HCT116 (cell line): ENCODE measurements at regions not wholly inside any gene's neighbourhood (a gene's known extent, or its start where the extent isn't known, plus 50 kb on each side); places are given as distances from the start of the nearest gene placed in this dataset.

Experiments used
- ATAC-seq: fragments of 200-7000 bp; cut with Tn5 transposase; 2 replicates; pipeline ENCODE4 v1.9.1; 2020; ENCODE audit warnings: mild to moderate bottlenecking, moderate library complexity
- BruUV-seq: library from RNA; stranded (reverse); fragments of 400-500 nt; replicated peaks from 2 replicates; lab custom pipeline; 2021; lab: Mats Ljungman, UMichigan
- CTCF ChIA-PET: fragments of 300-600 bp; sonication (Branson Sonifier 250); formaldehyde crosslinking; loops from one replicate; lab custom pipeline; 2021; ENCODE audit warnings: antibody characterized with exemption; lab: Charles Lee
- POLR2A ChIA-PET: fragments of 300-600, 350-600 bp; sonication (Branson Sonifier 250); formaldehyde crosslinking; loops from one replicate; lab custom pipeline; 2021; ENCODE audit warnings: antibody characterized with exemption; lab: Charles Lee
- RAD21 ChIA-PET, 2 experiments: fragments of 300-600 bp; sonication (Branson Sonifier 250); formaldehyde crosslinking; loops; one replicate each; lab custom pipeline; 2023; ENCODE audit warnings: low total read pairs in 2 of 2; ENCODE audit not compliant: uncharacterized antibody in 2 of 2, unreplicated experiment in 2 of 2, low non-redundant PET in 1 of 2; lab: Charles Lee
- DNase-seq: peaks from one replicate; pipeline ENCODE4 v3.0.0-alpha.2; 2010; ENCODE audit warnings: low read depth, low spot score
- H2AFZ ChIP-seq: fragments of 200-600 bp; shearing (Covaris generic), sonication (generic); 2 replicates; pipeline ENCODE4 v1.6.1; 2017; ENCODE audit warnings: low read depth, mixed run types, mixed read lengths, antibody characterized with exemption, low read length; ENCODE audit not compliant: poor library complexity, severe bottlenecking
- H3K27ac ChIP-seq: 2 replicates; pipeline ENCODE4 v1.5.1; 2012; ENCODE audit warnings: low read depth, low read length
- H3K27me3 ChIP-seq: fragments of 200-600 bp; sonication (generic); 2 replicates; pipeline ENCODE4 v1.6.1; 2016; ENCODE audit warnings: mixed run types, low read length, mixed read lengths; ENCODE audit not compliant: insufficient read depth
- H3K36me3 ChIP-seq, 2 experiments: fragments of 200-500 bp in 1 of 2; fragments of 200-600 bp in 1 of 2; sonication (Bioruptor generic) in 1 of 2; sonication (generic) in 1 of 2; 2 replicates each; pipeline versions ENCODE4 v1.5.1 to v1.6.1; 2014 to 2016; ENCODE audit warnings: low read length in 2 of 2, inconsistent platforms in 1 of 2, mixed read lengths in 1 of 2, mixed run types in 1 of 2; ENCODE audit not compliant: insufficient read depth in 2 of 2, control insufficient read depth in 1 of 2
- H3K4me1 ChIP-seq, 2 experiments: fragments of 200-600 bp in 1 of 2; sonication (generic) in 1 of 2; 2 replicates each; pipeline versions ENCODE4 v1.5.1 to v1.6.1; 2012 to 2017; ENCODE audit warnings: low read length in 2 of 2, inconsistent platforms in 1 of 2, mild to moderate bottlenecking in 1 of 2, mixed read lengths in 1 of 2, mixed run types in 1 of 2, moderate library complexity in 1 of 2; ENCODE audit not compliant: insufficient read depth in 2 of 2, control insufficient read depth in 1 of 2
- H3K4me2 ChIP-seq: fragments of 200-600 bp; sonication (generic); 2 replicates; pipeline ENCODE4 v1.6.1; 2017; ENCODE audit warnings: mixed run types, low read length, mixed read lengths
- H3K4me3 ChIP-seq, 2 experiments: fragments of 200-600 bp in 1 of 2; sonication (generic) in 1 of 2; replicated peaks in 1 of 2; 2 replicates each; pipeline ENCODE4 v1.5.1; 2011 to 2016; ENCODE audit warnings: low read length in 2 of 2, control low read depth in 1 of 2, low read depth in 1 of 2, mild to moderate bottlenecking in 1 of 2, mixed read lengths in 1 of 2, mixed run types in 1 of 2
- H3K79me2 ChIP-seq: fragments of 200-600 bp; sonication (generic); 2 replicates; pipeline ENCODE4 v1.6.1; 2017; ENCODE audit warnings: mild to moderate bottlenecking, mixed run types, low read length, moderate library complexity, mixed read lengths; ENCODE audit not compliant: insufficient read depth
- H3K9ac ChIP-seq: fragments of 200-600 bp; sonication (generic); 2 replicates; pipeline ENCODE4 v1.6.1; 2016; ENCODE audit warnings: low read length, mixed read lengths
- H3K9me2 ChIP-seq: fragments of 200-600 bp; sonication (generic), shearing (Covaris generic); 2 replicates; pipeline ENCODE4 v1.6.1; 2017; ENCODE audit warnings: mixed run types, mild to moderate bottlenecking, moderate library complexity; ENCODE audit not compliant: insufficient read depth
- H3K9me3 ChIP-seq, 2 experiments: fragments of 200-500 bp in 1 of 2; fragments of 200-600 bp in 1 of 2; sonication (Bioruptor generic) in 1 of 2; sonication (generic) in 1 of 2; 2 replicates each; pipeline ENCODE4 v1.6.1; 2014 to 2017; ENCODE audit warnings: low read length in 2 of 2, mixed read lengths in 2 of 2, inconsistent platforms in 1 of 2, low read depth in 1 of 2, mild to moderate bottlenecking in 1 of 2, mixed run types in 1 of 2, moderate library complexity in 1 of 2; ENCODE audit not compliant: control insufficient read depth in 1 of 2, insufficient read depth in 1 of 2
- H4K20me1 ChIP-seq: fragments of 200-600 bp; sonication (generic), shearing (Covaris generic); 2 replicates; pipeline ENCODE4 v1.6.1; 2017; ENCODE audit warnings: mixed run types, mild to moderate bottlenecking, moderate library complexity; ENCODE audit not compliant: insufficient read depth
- CBX3 ChIP-seq: IDR thresholded peaks from 2 replicates; pipeline ENCODE4 v1.6.1; 2012; ENCODE audit warnings: low read depth
- CEBPB ChIP-seq: IDR thresholded peaks from 2 replicates; pipeline ENCODE4 v1.6.1; 2012; ENCODE audit warnings: low read depth
- ELF1 ChIP-seq: IDR thresholded peaks from 2 replicates; pipeline ENCODE4 v1.6.1; 2012; ENCODE audit warnings: low read depth, borderline replicate concordance
- EZH2 ChIP-seq: fragments of 200-600 bp; sonication (generic); IDR thresholded peaks from 2 replicates; pipeline ENCODE4 v1.6.1; 2017; ENCODE audit warnings: antibody characterized with exemption, mixed run types
- FOSL1 ChIP-seq: IDR thresholded peaks from 2 replicates; pipeline ENCODE4 v1.6.1; 2012; ENCODE audit warnings: low read depth
- JUND ChIP-seq: IDR thresholded peaks from 2 replicates; pipeline ENCODE4 v1.6.1; 2012
- POLR2A ChIP-seq: IDR thresholded peaks from 2 replicates; pipeline ENCODE4 v1.7.0; 2011; ENCODE audit warnings: borderline replicate concordance; ENCODE audit not compliant: insufficient read depth, insufficient read length; ENCODE audit errors: extremely low read depth
- POLR2AphosphoS5 ChIP-seq: IDR thresholded peaks from 2 replicates; pipeline ENCODE4 v1.6.1; 2011; ENCODE audit warnings: mild to moderate bottlenecking, low read depth, low read length, moderate library complexity
- RAD21 ChIP-seq: IDR thresholded peaks from 2 replicates; pipeline ENCODE4 v1.6.1; 2012; ENCODE audit warnings: low read depth, mild to moderate bottlenecking
- SP1 ChIP-seq: IDR thresholded peaks from 2 replicates; pipeline ENCODE4 v1.6.1; 2012; ENCODE audit warnings: low read depth
- SRF ChIP-seq: IDR thresholded peaks from 2 replicates; pipeline ENCODE4 v1.6.1; 2012; ENCODE audit warnings: low read depth
- TCF7L2 ChIP-seq: IDR thresholded peaks from 2 replicates; pipeline ENCODE4 v1.7.0; 2011; ENCODE audit warnings: borderline replicate concordance, inconsistent platforms; ENCODE audit not compliant: insufficient read depth, insufficient read length; ENCODE audit errors: extremely low read depth
- YY1 ChIP-seq: IDR thresholded peaks from 2 replicates; pipeline ENCODE4 v1.6.1; 2011; ENCODE audit warnings: low read length, low read depth, moderate library complexity, mild to moderate bottlenecking; ENCODE audit not compliant: insufficient replicate concordance; ENCODE audit errors: extremely low read depth
- ZFX ChIP-seq: fragments of 450-650 bp; IDR thresholded peaks from 2 replicates; pipeline ENCODE4 v1.6.1; 2017
- ZNF274 ChIP-seq: fragments of 200-500 bp; sonication (Bioruptor generic); IDR thresholded peaks from 2 replicates; pipeline ENCODE4 v1.6.1; 2014; ENCODE audit warnings: mild to moderate bottlenecking, low read depth, low read length, inconsistent platforms
- intact Hi-C: fragments of 100-400 bp; cut with micrococcal nuclease; formaldehyde crosslinking; loops from 2 replicates; pipeline ENCODE4 v1.10.0; 2022
- TF ChIP-seq, protein P1 (sequence below): IDR thresholded peaks from 2 replicates; pipeline ENCODE4 v1.6.1; 2012
- TF ChIP-seq, protein P2 (sequence below): IDR thresholded peaks from 2 replicates; pipeline ENCODE4 v1.6.1; 2012; ENCODE audit warnings: low read depth

DNA sequence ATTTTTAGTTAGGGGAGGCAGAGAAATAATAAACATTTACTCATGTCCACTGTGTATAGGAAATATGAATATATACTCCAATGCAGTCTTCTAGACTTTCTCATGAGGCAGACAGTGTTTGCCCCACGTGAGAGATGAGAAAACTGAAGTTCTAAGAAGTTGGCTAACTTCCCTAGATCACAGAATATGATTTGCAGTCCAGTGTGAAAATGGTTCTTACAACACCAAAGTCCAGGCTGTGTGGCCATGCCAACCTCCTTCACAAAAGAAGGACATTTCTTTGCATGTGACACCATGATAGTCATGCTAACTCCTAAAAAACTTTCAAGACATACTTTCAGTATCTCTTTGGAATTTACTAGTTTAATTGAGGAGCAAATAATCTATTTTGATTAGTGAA is 143.7 kb downstream of the IRS1 start:
- TF ChIP-seq FOSL1 (no peak), EZH2 (no peak), ZNF274 (no peak), JUND (no peak), SRF (no peak), CBX3 (no peak), ZFX (no peak), TCF7L2 (no peak), POLR2AphosphoS5 (no peak), ELF1 (no peak), YY1 (no peak), POLR2A (no peak), RAD21 (no peak), CEBPB (no peak), SP1 (no peak)
- TF ChIP-seq, protein P1, sequence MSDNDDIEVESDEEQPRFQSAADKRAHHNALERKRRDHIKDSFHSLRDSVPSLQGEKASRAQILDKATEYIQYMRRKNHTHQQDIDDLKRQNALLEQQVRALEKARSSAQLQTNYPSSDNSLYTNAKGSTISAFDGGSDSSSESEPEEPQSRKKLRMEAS: no peak
- TF ChIP-seq, protein P2, sequence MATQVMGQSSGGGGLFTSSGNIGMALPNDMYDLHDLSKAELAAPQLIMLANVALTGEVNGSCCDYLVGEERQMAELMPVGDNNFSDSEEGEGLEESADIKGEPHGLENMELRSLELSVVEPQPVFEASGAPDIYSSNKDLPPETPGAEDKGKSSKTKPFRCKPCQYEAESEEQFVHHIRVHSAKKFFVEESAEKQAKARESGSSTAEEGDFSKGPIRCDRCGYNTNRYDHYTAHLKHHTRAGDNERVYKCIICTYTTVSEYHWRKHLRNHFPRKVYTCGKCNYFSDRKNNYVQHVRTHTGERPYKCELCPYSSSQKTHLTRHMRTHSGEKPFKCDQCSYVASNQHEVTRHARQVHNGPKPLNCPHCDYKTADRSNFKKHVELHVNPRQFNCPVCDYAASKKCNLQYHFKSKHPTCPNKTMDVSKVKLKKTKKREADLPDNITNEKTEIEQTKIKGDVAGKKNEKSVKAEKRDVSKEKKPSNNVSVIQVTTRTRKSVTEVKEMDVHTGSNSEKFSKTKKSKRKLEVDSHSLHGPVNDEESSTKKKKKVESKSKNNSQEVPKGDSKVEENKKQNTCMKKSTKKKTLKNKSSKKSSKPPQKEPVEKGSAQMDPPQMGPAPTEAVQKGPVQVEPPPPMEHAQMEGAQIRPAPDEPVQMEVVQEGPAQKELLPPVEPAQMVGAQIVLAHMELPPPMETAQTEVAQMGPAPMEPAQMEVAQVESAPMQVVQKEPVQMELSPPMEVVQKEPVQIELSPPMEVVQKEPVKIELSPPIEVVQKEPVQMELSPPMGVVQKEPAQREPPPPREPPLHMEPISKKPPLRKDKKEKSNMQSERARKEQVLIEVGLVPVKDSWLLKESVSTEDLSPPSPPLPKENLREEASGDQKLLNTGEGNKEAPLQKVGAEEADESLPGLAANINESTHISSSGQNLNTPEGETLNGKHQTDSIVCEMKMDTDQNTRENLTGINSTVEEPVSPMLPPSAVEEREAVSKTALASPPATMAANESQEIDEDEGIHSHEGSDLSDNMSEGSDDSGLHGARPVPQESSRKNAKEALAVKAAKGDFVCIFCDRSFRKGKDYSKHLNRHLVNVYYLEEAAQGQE: no peak
- DNase-seq (no peak), ATAC-seq (no peak)
- Histone ChIP-seq H3K4me3 (no peak overlapping the region), H3K9me3 (no peaks in the 10 kb centered on the region), H3K9ac (peak overlapping the region; percentile 69), H3K9me2 (no peaks in the 10 kb centered on the region), H4K20me1 (no peaks in the 10 kb centered on the region), H3K27me3 (no peaks in the 10 kb centered on the region), H3K79me2 (peaks cover 76% of the 10 kb centered on the region), H3K4me1 (peaks cover 84 to 99% of the 10 kb centered on the region in 2 experiments), H2AFZ (no peak overlapping the region), H3K36me3 (peaks cover 0 to 3% of the 10 kb centered on the region in 2 experiments; a peak in 1 of 4 replicates), H3K27ac (peak overlapping the region; percentile 98), H3K4me2 (peak overlapping the region; percentile 24; the same call in 1 of the 2 replicates)
- intact Hi-C loops: no loop called here
- RAD21 ChIA-PET: no interaction called here
- CTCF ChIA-PET: no interaction called here
- BruUV-seq: no TSS peak
- POLR2A ChIA-PET: no interaction called here
